ENCODE measurements at regions not wholly inside any gene's neighbourhood (a gene's known extent, or its start where the extent isn't known, plus 50 kb on each side); places are given as distances from the start of the nearest gene placed in this dataset.

DNA sequence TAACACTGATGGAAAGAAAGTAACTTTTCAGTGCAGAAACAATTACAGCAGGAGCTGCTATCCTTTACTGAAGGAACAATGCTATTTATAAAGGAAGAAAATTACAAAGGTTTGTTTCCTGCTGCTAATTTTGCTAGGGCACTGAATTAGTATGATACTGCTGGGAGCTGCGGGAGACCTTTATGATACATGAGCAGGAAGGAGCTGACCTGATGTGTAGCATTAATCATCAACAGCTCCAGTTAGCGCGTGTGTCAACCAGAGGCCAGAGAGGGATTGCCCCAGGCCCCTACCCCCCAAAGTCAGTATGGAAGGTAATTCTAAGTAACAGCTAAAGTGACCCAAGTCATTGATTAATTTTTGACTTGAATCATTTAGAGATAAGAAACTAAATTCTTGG lies 728.9 kb downstream of the PCDH18 start:
- no peak for TF ChIP-seq CTCF (IDR thresholded peaks at IDR 0.05; ENCODE audit: low read length, missing control alignments)
- H3K4me3 ChIP-seq (replicated peaks; ENCODE audit: low read depth, low read length): no peak overlapping the region
- no peak for DNase-seq (ENCODE audit: low read depth)

DNA sequence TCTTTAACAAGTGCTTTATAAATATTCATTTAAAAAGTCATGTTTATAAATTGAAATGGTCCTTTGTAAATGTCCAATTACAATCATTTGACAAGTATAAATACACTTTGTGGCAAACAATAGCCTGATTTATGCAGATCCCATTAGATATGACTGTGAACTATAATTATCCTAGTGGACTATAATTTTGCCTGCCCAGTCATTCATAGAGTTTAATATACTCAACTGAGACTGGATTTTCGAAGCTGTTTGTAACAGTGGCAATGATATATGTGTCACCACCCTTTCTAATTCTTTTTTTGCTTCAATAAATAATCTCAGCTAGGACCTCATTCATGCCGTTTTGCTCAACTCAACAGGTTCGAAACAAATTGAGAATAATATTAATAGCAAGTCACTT lies 732.0 kb downstream of the PCDH18 start:
- no peak for DNase-seq (ENCODE audit: low read depth)
- no peak overlapping the region for H3K4me3 ChIP-seq (replicated peaks; ENCODE audit: low read depth, low read length)
- no peak for TF ChIP-seq CTCF (IDR thresholded peaks at IDR 0.05; ENCODE audit: low read length, missing control alignments)

GRCh38 chr4:136796953-136797352 lies 735.3 kb downstream of the PCDH18 start:
- TF ChIP-seq CTCF (IDR thresholded peaks at IDR 0.05; ENCODE audit: low read length, missing control alignments): no peak
- no peak for DNase-seq (ENCODE audit: low read depth)
- H3K4me3 ChIP-seq (replicated peaks; ENCODE audit: low read depth, low read length): no peak overlapping the region

DNA sequence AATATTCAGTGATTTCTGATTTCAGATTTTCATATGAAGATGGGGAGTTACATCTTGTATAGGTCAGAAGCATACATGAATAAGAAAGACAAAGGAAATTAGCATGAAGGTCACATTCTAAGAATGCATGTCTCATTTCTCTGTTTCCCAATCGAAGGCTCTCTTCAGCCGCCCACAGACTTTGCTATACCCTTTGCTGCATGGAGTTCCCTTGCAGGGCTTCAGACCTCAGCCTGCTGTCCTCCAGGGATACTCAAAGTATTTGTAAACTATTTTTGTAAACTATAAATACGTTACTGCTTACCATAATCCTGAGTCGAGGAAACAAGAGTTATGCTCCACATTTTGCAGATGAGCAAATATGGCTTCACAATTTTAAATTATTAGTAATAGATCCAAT lies 738.4 kb downstream of the PCDH18 start:
- no peak for DNase-seq (ENCODE audit: low read depth)
- no peak overlapping the region for H3K4me3 ChIP-seq (replicated peaks; ENCODE audit: low read depth, low read length)
- no peak for TF ChIP-seq CTCF (IDR thresholded peaks at IDR 0.05; ENCODE audit: low read length, missing control alignments)

DNA sequence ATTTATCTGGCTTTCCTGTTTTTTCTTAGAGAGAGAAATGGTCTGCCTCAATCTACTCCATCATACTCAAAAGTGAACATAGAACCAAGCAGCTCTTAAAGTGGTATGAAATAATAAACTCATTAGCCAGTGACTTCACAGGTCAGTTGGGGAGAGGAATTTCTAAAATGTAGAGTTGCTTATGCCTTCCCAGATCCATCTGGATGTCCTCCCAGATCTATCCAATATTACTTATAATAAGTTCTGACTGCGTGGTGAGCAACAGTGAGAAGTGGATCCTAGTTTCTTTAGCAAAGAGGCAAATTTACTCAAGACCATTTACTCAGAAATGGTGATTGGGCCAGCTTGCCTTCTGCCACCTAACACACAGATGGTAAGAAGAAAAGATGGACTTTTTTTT lies 748.0 kb downstream of the PCDH18 start:
- no peak for DNase-seq (ENCODE audit: low read depth)
- no peak for TF ChIP-seq CTCF (IDR thresholded peaks at IDR 0.05; ENCODE audit: low read length, missing control alignments)
- H3K4me3 ChIP-seq (replicated peaks; ENCODE audit: low read depth, low read length): no peak overlapping the region

GRCh38 chr4:136769717-136770116 lies 762.6 kb downstream of the PCDH18 start:
- no peak for DNase-seq (ENCODE audit: low read depth)
- no peak overlapping the region for H3K4me3 ChIP-seq (replicated peaks; ENCODE audit: low read depth, low read length)
- no peak for TF ChIP-seq CTCF (IDR thresholded peaks at IDR 0.05; ENCODE audit: low read length, missing control alignments)

DNA sequence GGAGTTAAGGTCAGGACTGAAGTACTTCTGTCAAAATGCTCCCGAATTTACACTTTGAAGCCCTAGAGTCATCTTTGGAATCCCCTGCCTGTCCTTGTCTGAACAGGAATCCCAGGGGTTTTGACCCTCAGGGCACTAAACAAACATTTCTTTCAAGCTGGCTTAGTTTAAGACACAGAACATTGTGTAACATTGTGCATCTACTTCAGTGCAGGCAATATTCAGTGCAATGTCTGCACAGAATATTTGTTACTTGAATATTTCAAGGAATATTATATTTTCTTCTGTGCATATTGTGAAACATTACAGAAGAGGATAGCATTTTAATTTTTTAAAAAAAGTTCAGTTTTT lies 763.4 kb downstream of the PCDH18 start:
- no peak for TF ChIP-seq CTCF (IDR thresholded peaks at IDR 0.05; ENCODE audit: low read length, missing control alignments)
- DNase-seq (ENCODE audit: low read depth): no peak
- H3K4me3 ChIP-seq (replicated peaks; ENCODE audit: low read depth, low read length): no peak overlapping the region

Data from fibroblast of pulmonary artery (primary cell).